Adipocyte (in vitro differentiated cells): ENCODE measurements at regions not wholly inside any gene's neighbourhood (a gene's known extent, or its start where the extent isn't known, plus 50 kb on each side); places are given as distances from the start of the nearest gene placed in this dataset.

Experiments used
- DNase-seq: peaks from one replicate; pipeline ENCODE4 v3.0.0-alpha.2; 2015; ENCODE audit warnings: low read depth
- H3K27me3 ChIP-seq: replicated peaks from 2 replicates; pipeline ENCODE4 v1.7.0; 2013; ENCODE audit warnings: mild to moderate bottlenecking, low read length, moderate library complexity; ENCODE audit not compliant: control insufficient read depth, insufficient read depth
- H3K36me3 ChIP-seq: 2 replicates; pipeline ENCODE4 v1.7.0; 2013; ENCODE audit warnings: low read length, mild to moderate bottlenecking, moderate library complexity; ENCODE audit not compliant: control insufficient read depth, insufficient read depth, severe bottlenecking
- H3K4me1 ChIP-seq: 2 replicates; pipeline ENCODE4 v1.7.0; 2013; ENCODE audit warnings: mild to moderate bottlenecking, low read length, moderate library complexity; ENCODE audit not compliant: control insufficient read depth, insufficient read depth
- H3K4me3 ChIP-seq: 2 replicates; pipeline ENCODE4 v1.7.0; 2013; ENCODE audit warnings: mild to moderate bottlenecking, low read length, moderate library complexity
- H3K9ac ChIP-seq: 2 replicates; pipeline ENCODE4 v1.7.0; 2013; ENCODE audit warnings: mild to moderate bottlenecking, low read length, moderate library complexity
- H3K9me3 ChIP-seq: 2 replicates; pipeline ENCODE4 v1.7.0; 2013; ENCODE audit warnings: mild to moderate bottlenecking, low read length, moderate library complexity; ENCODE audit not compliant: control insufficient read depth

GRCh38 chr7:108989319-108989718 is 419.6 kb downstream of the DNAJB9 start:
- no peak overlapping the region for H3K4me3 ChIP-seq
- H3K36me3 ChIP-seq = no peaks in the 10 kb centered on the region
- peaks cover 7% of the 10 kb centered on the region for H3K4me1 ChIP-seq
- H3K27me3 ChIP-seq = no peaks in the 10 kb centered on the region
- DNase-seq = no peak
- H3K9me3 ChIP-seq = no peaks in the 10 kb centered on the region
- no peak overlapping the region for H3K9ac ChIP-seq

GRCh38 chr7:108997480-108997879 is 427.8 kb downstream of the DNAJB9 start:
- Histone ChIP-seq H3K4me3 (no peak overlapping the region), H3K36me3 (no peaks in the 10 kb centered on the region), H3K4me1 (peaks cover 5% of the 10 kb centered on the region), H3K27me3 (no peaks in the 10 kb centered on the region), H3K9me3 (no peaks in the 10 kb centered on the region), H3K9ac (no peak overlapping the region)
- DNase-seq = no peak

- no peak overlapping the region for H3K4me3 ChIP-seq
- H3K27me3 ChIP-seq = no peaks in the 10 kb centered on the region
- no peak for DNase-seq
- H3K9me3 ChIP-seq = no peaks in the 10 kb centered on the region
- no peak overlapping the region for H3K9ac ChIP-seq
- peaks cover under 1% of the 10 kb centered on the region for H3K4me1 ChIP-seq
- no peaks in the 10 kb centered on the region for H3K36me3 ChIP-seq
Measured at GRCh38 chr7:109003742-109004141, 434.1 kb downstream of the DNAJB9 start.

GRCh38 chr7:109009636-109010035 is 440.0 kb downstream of the DNAJB9 start:
- H3K27me3 ChIP-seq = no peaks in the 10 kb centered on the region
- DNase-seq = no peak
- no peaks in the 10 kb centered on the region for H3K36me3 ChIP-seq
- H3K9ac ChIP-seq = no peak overlapping the region
- no peak overlapping the region for H3K4me3 ChIP-seq
- H3K4me1 ChIP-seq = no peaks in the 10 kb centered on the region
- H3K9me3 ChIP-seq = no peaks in the 10 kb centered on the region

GRCh38 chr7:109020251-109020650 is 450.6 kb downstream of the DNAJB9 start:
- DNase-seq = no peak
- Histone ChIP-seq H3K4me3 (no peak overlapping the region), H3K36me3 (no peaks in the 10 kb centered on the region), H3K9ac (no peak overlapping the region), H3K27me3 (no peaks in the 10 kb centered on the region), H3K9me3 (no peaks in the 10 kb centered on the region), H3K4me1 (no peaks in the 10 kb centered on the region)

- no peak overlapping the region for H3K9ac ChIP-seq
Measured at GRCh38 chr7:109021390-109021789, 451.7 kb downstream of the DNAJB9 start.

GRCh38 chr7:109029866-109030265 is 460.2 kb downstream of the DNAJB9 start:
- no peak overlapping the region for H3K4me3 ChIP-seq
- no peak for DNase-seq

More at GRCh38 chr7:109021390-109021789, 451.7 kb downstream of the DNAJB9 start:
- no peak for DNase-seq
- H3K4me1 ChIP-seq = no peaks in the 10 kb centered on the region
- H3K4me3 ChIP-seq = no peak overlapping the region
- no peaks in the 10 kb centered on the region for H3K36me3 ChIP-seq
- no peaks in the 10 kb centered on the region for H3K9me3 ChIP-seq
- H3K27me3 ChIP-seq = no peaks in the 10 kb centered on the region

GRCh38 chr7:109044691-109045090 is 475.0 kb downstream of the DNAJB9 start:
- H3K4me1 ChIP-seq = no peaks in the 10 kb centered on the region
- H3K9me3 ChIP-seq = no peaks in the 10 kb centered on the region
- H3K36me3 ChIP-seq = no peaks in the 10 kb centered on the region
- H3K9ac ChIP-seq = no peak overlapping the region
- no peaks in the 10 kb centered on the region for H3K27me3 ChIP-seq
- no peak for DNase-seq
- H3K4me3 ChIP-seq = no peak overlapping the region

More at GRCh38 chr7:109029866-109030265, 460.2 kb downstream of the DNAJB9 start:
- Histone ChIP-seq H3K4me1 (no peaks in the 10 kb centered on the region), H3K9me3 (no peaks in the 10 kb centered on the region), H3K9ac (no peak overlapping the region), H3K36me3 (no peaks in the 10 kb centered on the region), H3K27me3 (no peaks in the 10 kb centered on the region)

GRCh38 chr7:109049366-109049765 is 479.7 kb downstream of the DNAJB9 start:
- no peak for DNase-seq
- no peaks in the 10 kb centered on the region for H3K27me3 ChIP-seq

GRCh38 chr7:109059089-109059488 is 489.4 kb downstream of the DNAJB9 start:
- Histone ChIP-seq H3K27me3 (no peaks in the 10 kb centered on the region), H3K4me1 (no peaks in the 10 kb centered on the region), H3K9me3 (no peaks in the 10 kb centered on the region), H3K4me3 (no peak overlapping the region), H3K36me3 (no peaks in the 10 kb centered on the region), H3K9ac (no peak overlapping the region)
- no peak for DNase-seq

More at GRCh38 chr7:109049366-109049765, 479.7 kb downstream of the DNAJB9 start:
- no peak overlapping the region for H3K9ac ChIP-seq
- no peak overlapping the region for H3K4me3 ChIP-seq
- H3K9me3 ChIP-seq = no peaks in the 10 kb centered on the region
- H3K4me1 ChIP-seq = no peaks in the 10 kb centered on the region
- no peaks in the 10 kb centered on the region for H3K36me3 ChIP-seq

GRCh38 chr7:109062798-109063197 is 493.1 kb downstream of the DNAJB9 start:
- Histone ChIP-seq H3K4me3 (no peak overlapping the region), H3K4me1 (no peaks in the 10 kb centered on the region)

GRCh38 chr7:109073543-109073942 is 503.9 kb downstream of the DNAJB9 start:
- Histone ChIP-seq H3K4me3 (no peak overlapping the region), H3K36me3 (no peaks in the 10 kb centered on the region)

More at GRCh38 chr7:109062798-109063197, 493.1 kb downstream of the DNAJB9 start:
- Histone ChIP-seq H3K9me3 (no peaks in the 10 kb centered on the region), H3K9ac (no peak overlapping the region), H3K27me3 (no peaks in the 10 kb centered on the region), H3K36me3 (no peaks in the 10 kb centered on the region)
- DNase-seq = no peak

More at GRCh38 chr7:109073543-109073942, 503.9 kb downstream of the DNAJB9 start:
- no peaks in the 10 kb centered on the region for H3K27me3 ChIP-seq
- H3K9me3 ChIP-seq = no peaks in the 10 kb centered on the region
- no peaks in the 10 kb centered on the region for H3K4me1 ChIP-seq
- no peak overlapping the region for H3K9ac ChIP-seq
- DNase-seq = no peak
